SK-N-SH (cell line): ENCODE measurements at regions not wholly inside any gene's neighbourhood (a gene's known extent, or its start where the extent isn't known, plus 50 kb on each side); places are given as distances from the start of the nearest gene placed in this dataset.

Experiments used
- CTCF ChIA-PET: fragments of 300-600, 350-600 bp; formaldehyde crosslinking; extraction: SDS; loops from one replicate; lab custom pipeline; 2021; lab: Yijun Ruan, JAX
- POLR2A ChIA-PET: fragments of 350-600 bp; sonication (Branson Sonifier 250); formaldehyde crosslinking; extraction: SDS; loops from one replicate; lab custom pipeline; 2020; ENCODE audit warnings: antibody characterized with exemption, inconsistent platforms; lab: Yijun Ruan, JAX
- DNase-seq: peaks from one replicate; pipeline ENCODE4 v3.0.0; 2012
- H2AFZ ChIP-seq: fragments of 200-600 bp; sonication (generic); 2 replicates; pipeline ENCODE4 v1.8.1; 2016; ENCODE audit warnings: antibody characterized with exemption, mild to moderate bottlenecking, low read depth
- H3F3A ChIP-seq: fragments of 200-600 bp; sonication (generic); replicated peaks from 2 replicates; pipeline ENCODE3; 2016; ENCODE audit warnings: antibody characterized with exemption, mild to moderate bottlenecking; ENCODE audit not compliant: insufficient read depth
- H3K27ac ChIP-seq, 2 experiments: fragments of 200-500 bp in 1 of 2; fragments of 200-600 bp in 1 of 2; sonication (Bioruptor generic) in 1 of 2; sonication (generic), shearing (Covaris generic) in 1 of 2; 2 replicates each; pipeline versions ENCODE4 v1.5.1 to v1.6.1; 2014 to 2016; ENCODE audit warnings: low read depth in 2 of 2, inconsistent platforms in 1 of 2, low read length in 1 of 2, mild to moderate bottlenecking in 1 of 2, mixed read lengths in 1 of 2
- H3K27me3 ChIP-seq: fragments of 200-600 bp; sonication (generic), shearing (Covaris generic); 2 replicates; pipeline ENCODE4 v1.6.1; 2016; ENCODE audit warnings: mixed run types; ENCODE audit not compliant: insufficient read depth
- H3K36me3 ChIP-seq, 2 experiments: fragments of 200-500 bp in 1 of 2; fragments of 200-600 bp in 1 of 2; sonication (Bioruptor generic) in 1 of 2; sonication (generic) in 1 of 2; replicated peaks in 1 of 2; 2 replicates each; pipeline versions ENCODE3 to v1.5.1; 2014 to 2016; ENCODE audit warnings: low read length in 1 of 2, mild to moderate bottlenecking in 1 of 2; ENCODE audit not compliant: insufficient read depth in 2 of 2, control insufficient read depth in 1 of 2
- H3K4me1 ChIP-seq, 2 experiments: fragments of 200-500 bp in 1 of 2; fragments of 200-600 bp in 1 of 2; sonication (Bioruptor generic) in 1 of 2; sonication (generic), shearing (Covaris generic) in 1 of 2; 2 replicates each; pipeline versions ENCODE4 v1.5.1 to v1.6.1; 2014 to 2016; ENCODE audit warnings: low read depth in 1 of 2, low read length in 1 of 2, mixed run types in 1 of 2; ENCODE audit not compliant: insufficient read depth in 2 of 2, control insufficient read depth in 1 of 2
- H3K4me2 ChIP-seq: fragments of 200-600 bp; sonication (generic), shearing (Covaris generic); 2 replicates; pipeline ENCODE4 v1.6.1; 2017; ENCODE audit warnings: mixed run types
- H3K4me3 ChIP-seq, 2 experiments: fragments of 200-500 bp in 1 of 2; fragments of 200-600 bp in 1 of 2; sonication (Bioruptor generic) in 1 of 2; sonication (generic), shearing (Covaris generic) in 1 of 2; 2 replicates each; pipeline versions ENCODE4 v1.5.1 to v1.8.1; 2014 to 2016; ENCODE audit warnings: low read depth in 2 of 2, inconsistent platforms in 1 of 2, low read length in 1 of 2, mild to moderate bottlenecking in 1 of 2, mixed read lengths in 1 of 2, moderate library complexity in 1 of 2
- H3K79me2 ChIP-seq: fragments of 200-600 bp; sonication (generic); 2 replicates; pipeline ENCODE4 v1.8.1; 2017; ENCODE audit warnings: mild to moderate bottlenecking; ENCODE audit not compliant: insufficient read depth
- H3K9ac ChIP-seq: fragments of 200-600 bp; sonication (generic); 2 replicates; pipeline ENCODE4 v1.6.1; 2017; ENCODE audit warnings: mixed run types
- H3K9me2 ChIP-seq: fragments of 200-600 bp; sonication (generic); 2 replicates; pipeline ENCODE4 v1.6.1; 2017; ENCODE audit warnings: mixed run types
- H3K9me3 ChIP-seq: fragments of 200-600 bp; sonication (generic); 2 replicates; pipeline ENCODE4 v1.6.1; 2017; ENCODE audit warnings: mixed run types, mild to moderate bottlenecking, moderate library complexity
- H4K20me1 ChIP-seq: fragments of 200-600 bp; sonication (generic); 2 replicates; pipeline ENCODE4 v1.6.1; 2017; ENCODE audit warnings: mild to moderate bottlenecking, mixed run types; ENCODE audit not compliant: insufficient read depth
- CHD2 ChIP-seq: fragments of 150-350 bp; IDR thresholded peaks from 2 replicates; pipeline ENCODE4 v1.6.1; 2018; ENCODE audit warnings: low read length; ENCODE audit not compliant: partially characterized antibody
- EP300 ChIP-seq, 2 experiments: IDR thresholded peaks; 2 replicates each; pipeline versions ENCODE4 v1.4.0 to v1.6.1; 2012; ENCODE audit warnings: borderline replicate concordance in 1 of 2, low read depth in 1 of 2, low read length in 1 of 2
- EZH2phosphoT487 ChIP-seq: fragments of 200-600 bp; sonication (generic); IDR thresholded peaks from 2 replicates; pipeline ENCODE4 v1.6.1; 2017; ENCODE audit warnings: low read depth, mixed run types, mild to moderate bottlenecking, antibody characterized with exemption, moderate library complexity, borderline replicate concordance
- FOSL2 ChIP-seq: IDR thresholded peaks from 2 replicates; pipeline ENCODE4 v1.4.0; 2012; ENCODE audit warnings: low read depth, mild to moderate bottlenecking, moderate library complexity, borderline replicate concordance
- FOXM1 ChIP-seq: IDR thresholded peaks from 2 replicates; pipeline ENCODE4 v1.4.0; 2012; ENCODE audit warnings: low read depth, mild to moderate bottlenecking
- GABPA ChIP-seq: IDR thresholded peaks from 2 replicates; pipeline ENCODE4 v1.4.0; 2012; ENCODE audit warnings: low read depth, mild to moderate bottlenecking
- GATA2 ChIP-seq: sonication (generic); formaldehyde crosslinking; IDR thresholded peaks from 2 replicates; pipeline ENCODE4 v1.5.0; 2020; ENCODE audit warnings: mild to moderate bottlenecking, missing genetic modification reagents
- JUND ChIP-seq: IDR thresholded peaks from 2 replicates; pipeline ENCODE4 v1.4.0; 2012
- MEF2A ChIP-seq: IDR thresholded peaks from 2 replicates; pipeline ENCODE4 v1.4.0; 2012; ENCODE audit warnings: low read depth, borderline replicate concordance
- NFIC ChIP-seq: IDR thresholded peaks from 2 replicates; pipeline ENCODE4 v1.4.0; 2012; ENCODE audit warnings: borderline replicate concordance
- NRF1 ChIP-seq: IDR thresholded peaks from 2 replicates; pipeline ENCODE4 v1.6.1; 2012; ENCODE audit warnings: low read depth, mild to moderate bottlenecking, low read length
- POLR2AphosphoS5 ChIP-seq: IDR thresholded peaks from 2 replicates; pipeline ENCODE4 v1.6.1; 2012; ENCODE audit warnings: low read depth, low read length
- RAD21 ChIP-seq: IDR thresholded peaks from 2 replicates; pipeline ENCODE4 v1.6.1; 2012; ENCODE audit warnings: mild to moderate bottlenecking, low read length
- RFX5 ChIP-seq: IDR thresholded peaks from 2 replicates; pipeline ENCODE4 v1.6.1; 2012; ENCODE audit warnings: mild to moderate bottlenecking, improper control_type of control experiment, low read length
- RXRA ChIP-seq: IDR thresholded peaks from 2 replicates; pipeline ENCODE4 v1.4.0; 2012; ENCODE audit warnings: low read depth, mild to moderate bottlenecking, borderline replicate concordance
- SIN3A ChIP-seq: IDR thresholded peaks from 2 replicates; pipeline ENCODE4 v1.6.1; 2012; ENCODE audit warnings: low read depth, mild to moderate bottlenecking, low read length, moderate library complexity, borderline replicate concordance
- TAF1 ChIP-seq: IDR thresholded peaks from 2 replicates; pipeline ENCODE4 v1.6.1; 2012; ENCODE audit warnings: low read depth, mild to moderate bottlenecking, low read length, moderate library complexity, borderline replicate concordance
- YY1 ChIP-seq: IDR thresholded peaks from 2 replicates; pipeline ENCODE4 v1.4.0; 2012; ENCODE audit warnings: low read depth, mild to moderate bottlenecking
- WGBS: methylation state at CpG from one replicate; pipeline ENCODE4 v1.1.6; 2017; ENCODE audit warnings: low lambda C conversion rate; 5-methylcytosine and 5-hydroxymethylcytosine counted together
- TF ChIP-seq, protein P1 (sequence below): IDR thresholded peaks from 2 replicates; pipeline ENCODE4 v1.4.0; 2012; ENCODE audit warnings: low read depth, borderline replicate concordance
- TF ChIP-seq, protein P2 (sequence below): IDR thresholded peaks from 2 replicates; pipeline ENCODE4; 2012
- TF ChIP-seq, protein P3 (sequence below): fragments of 150-350 bp; IDR thresholded peaks from 2 replicates; pipeline ENCODE4 v1.6.1; 2016; ENCODE audit warnings: mild to moderate bottlenecking, low read depth, low read length
- TF ChIP-seq, protein P4 (sequence below): fragments of 200-600 bp; sonication (generic); IDR thresholded peaks from 2 replicates; pipeline ENCODE4 v1.6.1; 2017; ENCODE audit warnings: antibody characterized with exemption, mild to moderate bottlenecking, moderate library complexity

DNA sequence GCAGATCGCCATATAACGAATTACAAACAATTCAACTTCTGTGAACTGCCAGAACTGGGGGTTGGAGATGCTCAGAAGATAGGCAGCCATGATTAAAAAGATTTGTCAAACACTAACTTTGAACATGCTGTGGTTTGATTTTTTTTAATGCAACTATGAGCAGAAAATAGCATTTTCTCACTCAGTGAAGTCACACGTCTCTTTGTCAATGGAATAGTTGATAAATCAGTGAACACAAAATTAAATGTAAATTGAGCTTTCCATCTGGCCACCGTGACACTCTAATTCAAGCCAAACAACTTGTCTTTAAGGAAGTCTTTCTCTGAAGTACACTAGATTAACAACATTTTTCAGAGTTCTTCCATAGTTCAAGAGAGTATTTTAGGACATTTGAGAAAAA lies 228.6 kb upstream of the LINC00305 start:
- Histone ChIP-seq H3K9ac (no peak overlapping the region), H3F3A (no peaks in the 10 kb centered on the region), H3K27ac (no peak overlapping the region), H3K9me3 (peaks cover 7% of the 10 kb centered on the region; the same call in 1 of the 2 replicates), H4K20me1 (no peaks in the 10 kb centered on the region), H3K79me2 (no peaks in the 10 kb centered on the region), H3K27me3 (no peaks in the 10 kb centered on the region), H3K9me2 (no peaks in the 10 kb centered on the region), H2AFZ (no peak overlapping the region), H3K36me3 (no peaks in the 10 kb centered on the region), H3K4me2 (no peak overlapping the region), H3K4me3 (no peak overlapping the region), H3K4me1 (no peaks in the 10 kb centered on the region)
- POLR2A ChIA-PET = no interaction called here
- TF ChIP-seq CHD2 (no peak), EZH2phosphoT487 (no peak), RXRA (no peak), GATA2 (no peak), GABPA (no peak), EP300 (IDR thresholded peaks at IDR 0.05; ENCODE audit: borderline replicate concordance in 1 of 2, low read depth in 1 of 2, low read length in 1 of 2) (no peak), NRF1 (no peak), MEF2A (no peak), SIN3A (no peak), YY1 (no peak), POLR2AphosphoS5 (no peak), NFIC (no peak), JUND (no peak)
- TF ChIP-seq, protein P1, sequence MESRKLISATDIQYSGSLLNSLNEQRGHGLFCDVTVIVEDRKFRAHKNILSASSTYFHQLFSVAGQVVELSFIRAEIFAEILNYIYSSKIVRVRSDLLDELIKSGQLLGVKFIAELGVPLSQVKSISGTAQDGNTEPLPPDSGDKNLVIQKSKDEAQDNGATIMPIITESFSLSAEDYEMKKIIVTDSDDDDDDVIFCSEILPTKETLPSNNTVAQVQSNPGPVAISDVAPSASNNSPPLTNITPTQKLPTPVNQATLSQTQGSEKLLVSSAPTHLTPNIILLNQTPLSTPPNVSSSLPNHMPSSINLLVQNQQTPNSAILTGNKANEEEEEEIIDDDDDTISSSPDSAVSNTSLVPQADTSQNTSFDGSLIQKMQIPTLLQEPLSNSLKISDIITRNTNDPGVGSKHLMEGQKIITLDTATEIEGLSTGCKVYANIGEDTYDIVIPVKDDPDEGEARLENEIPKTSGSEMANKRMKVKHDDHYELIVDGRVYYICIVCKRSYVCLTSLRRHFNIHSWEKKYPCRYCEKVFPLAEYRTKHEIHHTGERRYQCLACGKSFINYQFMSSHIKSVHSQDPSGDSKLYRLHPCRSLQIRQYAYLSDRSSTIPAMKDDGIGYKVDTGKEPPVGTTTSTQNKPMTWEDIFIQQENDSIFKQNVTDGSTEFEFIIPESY = no peak
- TF ChIP-seq, protein P2, sequence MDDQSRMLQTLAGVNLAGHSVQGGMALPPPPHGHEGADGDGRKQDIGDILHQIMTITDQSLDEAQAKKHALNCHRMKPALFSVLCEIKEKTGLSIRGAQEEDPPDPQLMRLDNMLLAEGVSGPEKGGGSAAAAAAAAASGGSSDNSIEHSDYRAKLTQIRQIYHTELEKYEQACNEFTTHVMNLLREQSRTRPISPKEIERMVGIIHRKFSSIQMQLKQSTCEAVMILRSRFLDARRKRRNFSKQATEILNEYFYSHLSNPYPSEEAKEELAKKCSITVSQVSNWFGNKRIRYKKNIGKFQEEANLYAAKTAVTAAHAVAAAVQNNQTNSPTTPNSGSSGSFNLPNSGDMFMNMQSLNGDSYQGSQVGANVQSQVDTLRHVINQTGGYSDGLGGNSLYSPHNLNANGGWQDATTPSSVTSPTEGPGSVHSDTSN = no peak
- TF ChIP-seq, protein P3, sequence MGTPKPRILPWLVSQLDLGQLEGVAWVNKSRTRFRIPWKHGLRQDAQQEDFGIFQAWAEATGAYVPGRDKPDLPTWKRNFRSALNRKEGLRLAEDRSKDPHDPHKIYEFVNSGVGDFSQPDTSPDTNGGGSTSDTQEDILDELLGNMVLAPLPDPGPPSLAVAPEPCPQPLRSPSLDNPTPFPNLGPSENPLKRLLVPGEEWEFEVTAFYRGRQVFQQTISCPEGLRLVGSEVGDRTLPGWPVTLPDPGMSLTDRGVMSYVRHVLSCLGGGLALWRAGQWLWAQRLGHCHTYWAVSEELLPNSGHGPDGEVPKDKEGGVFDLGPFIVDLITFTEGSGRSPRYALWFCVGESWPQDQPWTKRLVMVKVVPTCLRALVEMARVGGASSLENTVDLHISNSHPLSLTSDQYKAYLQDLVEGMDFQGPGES = no peak
- WGBS = 7% methylated on average over 4 of the region's 4 CpGs
- DNase-seq = no peak
- CTCF ChIA-PET = no interaction called here

DNA sequence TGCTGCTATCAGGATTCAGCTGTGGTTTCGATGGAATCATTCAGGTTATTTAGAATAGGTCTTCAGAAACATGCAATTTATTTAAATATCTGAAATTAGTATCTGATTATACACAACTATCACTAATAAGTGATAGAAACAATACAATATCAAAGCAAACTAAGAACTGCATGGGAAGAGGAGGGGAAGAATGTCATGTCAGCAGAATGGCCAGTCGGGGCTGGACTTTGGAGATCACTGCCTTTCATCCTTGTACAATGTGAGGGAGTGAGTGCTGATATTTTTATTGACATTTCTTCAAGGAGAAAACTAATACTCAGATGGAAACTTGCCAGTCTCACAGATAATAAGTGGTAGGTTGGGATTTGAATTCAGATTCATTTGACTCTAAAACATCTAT lies 224.0 kb upstream of the LINC00305 start:
- Histone ChIP-seq H3K4me3 (no peak overlapping the region), H3K36me3 (no peaks in the 10 kb centered on the region)
- TF ChIP-seq GABPA (no peak), FOSL2 (no peak), FOXM1 (no peak), MEF2A (no peak), RAD21 (no peak), RFX5 (no peak), TAF1 (no peak), NRF1 (no peak), YY1 (no peak)
- TF ChIP-seq, protein P4, sequence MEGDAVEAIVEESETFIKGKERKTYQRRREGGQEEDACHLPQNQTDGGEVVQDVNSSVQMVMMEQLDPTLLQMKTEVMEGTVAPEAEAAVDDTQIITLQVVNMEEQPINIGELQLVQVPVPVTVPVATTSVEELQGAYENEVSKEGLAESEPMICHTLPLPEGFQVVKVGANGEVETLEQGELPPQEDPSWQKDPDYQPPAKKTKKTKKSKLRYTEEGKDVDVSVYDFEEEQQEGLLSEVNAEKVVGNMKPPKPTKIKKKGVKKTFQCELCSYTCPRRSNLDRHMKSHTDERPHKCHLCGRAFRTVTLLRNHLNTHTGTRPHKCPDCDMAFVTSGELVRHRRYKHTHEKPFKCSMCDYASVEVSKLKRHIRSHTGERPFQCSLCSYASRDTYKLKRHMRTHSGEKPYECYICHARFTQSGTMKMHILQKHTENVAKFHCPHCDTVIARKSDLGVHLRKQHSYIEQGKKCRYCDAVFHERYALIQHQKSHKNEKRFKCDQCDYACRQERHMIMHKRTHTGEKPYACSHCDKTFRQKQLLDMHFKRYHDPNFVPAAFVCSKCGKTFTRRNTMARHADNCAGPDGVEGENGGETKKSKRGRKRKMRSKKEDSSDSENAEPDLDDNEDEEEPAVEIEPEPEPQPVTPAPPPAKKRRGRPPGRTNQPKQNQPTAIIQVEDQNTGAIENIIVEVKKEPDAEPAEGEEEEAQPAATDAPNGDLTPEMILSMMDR = no peak
- TF ChIP-seq, protein P2 = no peak
- TF ChIP-seq, all 33 proteins: peak for 0
- Histone ChIP-seq H3K79me2 (no peaks in the 10 kb centered on the region), H3K4me1 (no peaks in the 10 kb centered on the region), H3F3A (no peaks in the 10 kb centered on the region), H3K9me2 (no peaks in the 10 kb centered on the region), H3K27ac (no peak overlapping the region), H4K20me1 (no peaks in the 10 kb centered on the region), H3K27me3 (no peaks in the 10 kb centered on the region), H3K9ac (no peak overlapping the region), H2AFZ (no peak overlapping the region), H3K9me3 (peaks cover 7% of the 10 kb centered on the region; the same call in 1 of the 2 replicates), H3K4me2 (no peak overlapping the region)
- DNase-seq = no peak
- POLR2A ChIA-PET = no interaction called here
- CTCF ChIA-PET = no interaction called here
- 15% methylated on average over 2 of the region's 2 CpGs for WGBS
